Testis (tissue), 2 donors: ENCODE measurements at regions not wholly inside any gene's neighbourhood (a gene's known extent, or its start where the extent isn't known, plus 50 kb on each side); places are given as distances from the start of the nearest gene placed in this dataset.

Experiments
- DNase-seq: peaks from one replicate; pipeline ENCODE4 v3.0.0-alpha.2; 2019
- H3K27ac ChIP-seq, 2 donors: fragments of 200-600 bp; sonication (generic); one replicate each; pipeline ENCODE4 v1.5.1; 2019
- H3K27me3 ChIP-seq: fragments of 200-600 bp; sonication (generic); one replicate; pipeline ENCODE4 v1.5.1; 2019
- H3K36me3 ChIP-seq: fragments of 200-600 bp; sonication (generic); one replicate; pipeline ENCODE4 v1.5.1; 2017; ENCODE audit warnings: low read depth; ENCODE audit errors: missing control alignments
- H3K4me1 ChIP-seq: fragments of 200-600 bp; sonication (generic); one replicate; pipeline ENCODE4 v1.5.1; 2019
- H3K4me3 ChIP-seq, 2 donors: fragments of 200-600 bp; sonication (generic); one replicate each; pipeline ENCODE4 v1.5.1; 2017 to 2019
- H3K9me3 ChIP-seq: fragments of 200-600 bp; sonication (generic); one replicate; pipeline ENCODE4 v1.5.1; 2017
- CTCF ChIP-seq, 3 experiments: fragments of 450-650 bp in 2 of 3; fragments of 200-600 bp in 1 of 3; sonication (generic) in 1 of 3; IDR thresholded peaks; one replicate each; pipeline ENCODE4 v1.5.1; 2016 to 2019; ENCODE audit warnings: antibody characterized with exemption in 3 of 3, mild to moderate bottlenecking in 2 of 3, moderate library complexity in 1 of 3
- POLR2A ChIP-seq: fragments of 450-650 bp; IDR thresholded peaks from one replicate; pipeline ENCODE4 v1.6.1; 2017; ENCODE audit warnings: antibody characterized with exemption, mild to moderate bottlenecking, moderate library complexity
- WGBS, 2 donors: methylation state at CpG; one replicate each; pipeline ENCODE4 v1.1.5; 2018; 5-methylcytosine and 5-hydroxymethylcytosine counted together
- intact Hi-C: fragments of 100-400 bp; cut with DNase I; formaldehyde crosslinking; loops from one replicate; pipeline ENCODE4 v1.15.1; 2023; ENCODE audit warnings: low total_unique reads

GRCh38 chr15:47844437-47844836, 127.1 kb downstream of the SEMA6D start:
- H3K27ac ChIP-seq: no peak overlapping the region
- H3K27me3 ChIP-seq: no peaks in the 10 kb centered on the region
- no peak for DNase-seq
- no peaks in the 10 kb centered on the region for H3K36me3 ChIP-seq
- H3K9me3 ChIP-seq: no peaks in the 10 kb centered on the region
- H3K4me1 ChIP-seq: no peaks in the 10 kb centered on the region
- 92 to 95% methylated on average over 2 of the region's 2 CpGs for WGBS, 2 donors
- H3K4me3 ChIP-seq: no peak overlapping the region
- intact Hi-C loops: no loop called here
- TF ChIP-seq CTCF (IDR thresholded peaks at IDR 0.05) (no peak), POLR2A (no peak)

DNA sequence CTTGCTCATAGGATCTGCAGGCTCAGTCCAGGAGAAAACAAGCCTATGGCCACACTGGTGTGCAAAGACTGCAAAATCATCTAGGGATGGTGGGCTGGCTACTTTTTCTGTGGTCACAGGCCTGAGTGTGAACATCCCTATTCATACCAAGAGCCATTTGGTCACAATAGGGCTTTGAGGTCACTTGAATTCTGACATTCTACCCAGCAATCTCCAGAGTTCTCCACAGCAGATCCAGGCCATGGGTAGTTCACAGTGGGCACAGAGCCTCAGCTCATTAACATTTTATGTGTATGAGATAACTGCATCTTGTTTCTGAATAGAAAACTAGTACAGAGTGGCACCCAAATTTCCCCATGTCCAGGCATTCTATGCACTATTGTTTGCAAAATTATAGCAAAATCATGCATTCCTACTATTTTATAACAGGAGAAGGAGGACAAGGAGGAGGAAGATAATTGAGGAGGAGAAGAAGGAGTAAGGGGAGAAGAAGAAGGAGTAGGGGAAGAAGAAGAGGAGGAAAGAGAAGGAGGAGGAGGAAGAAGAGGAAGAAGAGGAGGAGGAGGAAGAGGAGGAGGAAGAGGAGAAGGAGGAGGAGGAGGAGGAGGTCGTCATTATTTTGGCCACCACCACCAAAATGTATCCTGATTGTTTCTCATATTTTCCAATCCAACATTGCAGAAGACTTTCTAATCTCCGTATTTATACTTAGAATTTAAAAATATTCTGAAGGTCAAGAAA, 129.0 kb downstream of the SEMA6D start:
- H3K27ac ChIP-seq: no peak overlapping the region
- H3K36me3 ChIP-seq: no peaks in the 10 kb centered on the region
- H3K9me3 ChIP-seq: no peaks in the 10 kb centered on the region
- H3K4me3 ChIP-seq: no peak overlapping the region
- no peaks in the 10 kb centered on the region for H3K4me1 ChIP-seq
- no peaks in the 10 kb centered on the region for H3K27me3 ChIP-seq
- intact Hi-C loops: no loop called here
- no peak for TF ChIP-seq CTCF (IDR thresholded peaks at IDR 0.05)
- TF ChIP-seq POLR2A: no peak
- DNase-seq: no peak
- 68 to 73% methylated on average over 2 of the region's 2 CpGs for WGBS, 2 donors

DNA sequence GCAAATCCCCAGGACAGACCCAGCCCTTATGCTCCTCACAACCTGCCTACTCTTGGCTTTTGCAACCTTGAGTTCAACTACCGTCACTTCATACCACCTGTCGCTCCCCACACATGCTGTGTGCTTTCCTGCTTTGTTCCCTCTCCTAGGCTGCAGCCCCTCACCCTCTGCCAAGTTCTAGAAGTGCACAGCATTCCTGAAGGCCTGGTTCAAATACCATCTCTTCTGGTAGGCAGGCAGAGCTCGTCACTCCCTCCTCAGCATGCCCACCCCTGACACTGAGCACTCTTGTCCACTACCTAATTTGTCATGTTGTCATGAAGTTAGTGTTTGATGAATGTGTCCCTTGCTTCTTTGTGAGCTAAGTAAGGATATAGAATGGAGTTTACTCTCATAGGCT, 129.6 kb downstream of the SEMA6D start:
- H3K27ac ChIP-seq: no peak overlapping the region
- H3K36me3 ChIP-seq: no peaks in the 10 kb centered on the region
- intact Hi-C loops: no loop called here
- TF ChIP-seq POLR2A: no peak
- no peak for TF ChIP-seq CTCF (IDR thresholded peaks at IDR 0.05)
- H3K4me1 ChIP-seq: no peaks in the 10 kb centered on the region
- DNase-seq: no peak
- H3K9me3 ChIP-seq: no peaks in the 10 kb centered on the region
- no peaks in the 10 kb centered on the region for H3K27me3 ChIP-seq
- H3K4me3 ChIP-seq: no peak overlapping the region
- WGBS, 2 donors: 71 to 82% methylated on average over 3 of the region's 3 CpGs

GRCh38 chr15:47856071-47856470, 138.8 kb downstream of the SEMA6D start:
- 91 to 95% methylated on average over 5 of the region's 5 CpGs for WGBS, 2 donors
- no peaks in the 10 kb centered on the region for H3K27me3 ChIP-seq
- DNase-seq: no peak
- no peaks in the 10 kb centered on the region for H3K36me3 ChIP-seq
- no peak overlapping the region for H3K27ac ChIP-seq
- intact Hi-C loops: no loop called here
- no peaks in the 10 kb centered on the region for H3K9me3 ChIP-seq
- no peak overlapping the region for H3K4me3 ChIP-seq
- no peaks in the 10 kb centered on the region for H3K4me1 ChIP-seq
- TF ChIP-seq CTCF (IDR thresholded peaks at IDR 0.05) (no peak), POLR2A (no peak)
